Peyer's patch (tissue), 4 donors: ENCODE measurements at regions not wholly inside any gene's neighbourhood (a gene's known extent, or its start where the extent isn't known, plus 50 kb on each side); places are given as distances from the start of the nearest gene placed in this dataset.

Experiments used
- POLR2A ChIP-seq, 2 donors: fragments of 450-650 bp; IDR thresholded peaks; one replicate each; pipeline ENCODE4 v1.5.1; 2017; ENCODE audit warnings: antibody characterized with exemption in 2 of 2, mild to moderate bottlenecking in 2 of 2, moderate library complexity in 2 of 2
- TF ChIP-seq, protein P1 (sequence below), 6 experiments: fragments of 450-650 bp in 4 of 6; fragments of 200-600 bp in 2 of 6; sonication (generic) in 1 of 6; IDR thresholded peaks; one replicate each; pipeline ENCODE4 v1.5.1; 2017 to 2019; ENCODE audit warnings: antibody characterized with exemption in 6 of 6, mild to moderate bottlenecking in 3 of 6, moderate library complexity in 1 of 6

GRCh38 chr13:65697843-65698242, 1532.3 kb downstream of the PCDH9 start:
- TF ChIP-seq, protein P1, sequence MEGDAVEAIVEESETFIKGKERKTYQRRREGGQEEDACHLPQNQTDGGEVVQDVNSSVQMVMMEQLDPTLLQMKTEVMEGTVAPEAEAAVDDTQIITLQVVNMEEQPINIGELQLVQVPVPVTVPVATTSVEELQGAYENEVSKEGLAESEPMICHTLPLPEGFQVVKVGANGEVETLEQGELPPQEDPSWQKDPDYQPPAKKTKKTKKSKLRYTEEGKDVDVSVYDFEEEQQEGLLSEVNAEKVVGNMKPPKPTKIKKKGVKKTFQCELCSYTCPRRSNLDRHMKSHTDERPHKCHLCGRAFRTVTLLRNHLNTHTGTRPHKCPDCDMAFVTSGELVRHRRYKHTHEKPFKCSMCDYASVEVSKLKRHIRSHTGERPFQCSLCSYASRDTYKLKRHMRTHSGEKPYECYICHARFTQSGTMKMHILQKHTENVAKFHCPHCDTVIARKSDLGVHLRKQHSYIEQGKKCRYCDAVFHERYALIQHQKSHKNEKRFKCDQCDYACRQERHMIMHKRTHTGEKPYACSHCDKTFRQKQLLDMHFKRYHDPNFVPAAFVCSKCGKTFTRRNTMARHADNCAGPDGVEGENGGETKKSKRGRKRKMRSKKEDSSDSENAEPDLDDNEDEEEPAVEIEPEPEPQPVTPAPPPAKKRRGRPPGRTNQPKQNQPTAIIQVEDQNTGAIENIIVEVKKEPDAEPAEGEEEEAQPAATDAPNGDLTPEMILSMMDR (IDR thresholded peaks at IDR 0.05): no peak
- TF ChIP-seq POLR2A (IDR thresholded peaks at IDR 0.05): no peak
